ENCODE measurements at regions not wholly inside any gene's neighbourhood (a gene's known extent, or its start where the extent isn't known, plus 50 kb on each side); places are given as distances from the start of the nearest gene placed in this dataset.

- Mint-ChIP-seq H3K36me3 (ENCODE audit: low read depth) (no peaks in the 10 kb centered on the region), H3K9me3 (peaks cover 4% of the 10 kb centered on the region), H3K27me3 (peaks cover 7% of the 10 kb centered on the region), H3K4me3 (no peak overlapping the region), H3K27ac (no peak overlapping the region), H3K4me1 (ENCODE audit: low read depth) (no peaks in the 10 kb centered on the region)
- DNase-seq (no peak), ATAC-seq (no peak)
- ChIA-PET POLR2A (no interaction called here), CTCF (no interaction called here)
- intact Hi-C loops (cut with micrococcal nuclease) = no loop called here
- no peak for TF ChIP-seq CTCF (IDR thresholded peaks at IDR 0.05)
Measured at GRCh38 chr4:140316799-140317198, 56.6 kb upstream of the SCOC start.

GRCh38 chr4:140315970-140316369, 57.5 kb upstream of the SCOC start:
- DNase-seq (no peak), ATAC-seq (no peak)
- Mint-ChIP-seq H3K4me1 (ENCODE audit: low read depth) (no peaks in the 10 kb centered on the region), H3K27ac (no peak overlapping the region), H3K36me3 (ENCODE audit: low read depth) (no peaks in the 10 kb centered on the region), H3K4me3 (no peak overlapping the region), H3K9me3 (no peaks in the 10 kb centered on the region), H3K27me3 (peaks cover 3% of the 10 kb centered on the region)
- intact Hi-C loops (cut with micrococcal nuclease) = no loop called here
- POLR2A ChIA-PET = no interaction called here
- TF ChIP-seq CTCF (IDR thresholded peaks at IDR 0.05) = no peak
- CTCF ChIA-PET = no interaction called here

GRCh38 chr4:140315438-140315837, 58.0 kb upstream of the SCOC start:
- ATAC-seq = no peak
- CTCF ChIA-PET = no interaction called here

GRCh38 chr4:140315019-140315418, 58.4 kb upstream of the SCOC start:
- DNase-seq (no peak), ATAC-seq (no peak)
- Mint-ChIP-seq H3K36me3 (ENCODE audit: low read depth) (no peaks in the 10 kb centered on the region), H3K4me3 (no peak overlapping the region), H3K27ac (no peak overlapping the region), H3K4me1 (ENCODE audit: low read depth) (no peaks in the 10 kb centered on the region), H3K9me3 (no peaks in the 10 kb centered on the region), H3K27me3 (peaks cover 5% of the 10 kb centered on the region)
- POLR2A ChIA-PET = no interaction called here
- TF ChIP-seq CTCF (IDR thresholded peaks at IDR 0.05) = no peak
- CTCF ChIA-PET = no interaction called here
- intact Hi-C loops (cut with micrococcal nuclease) = no loop called here

More at GRCh38 chr4:140315438-140315837, 58.0 kb upstream of the SCOC start:
- H3K4me3 Mint-ChIP-seq = no peak overlapping the region
- no peak for TF ChIP-seq CTCF (IDR thresholded peaks at IDR 0.05)
- no peak overlapping the region for H3K27ac Mint-ChIP-seq
- no peaks in the 10 kb centered on the region for H3K4me1 Mint-ChIP-seq (ENCODE audit: low read depth)
- H3K9me3 Mint-ChIP-seq = no peaks in the 10 kb centered on the region
- H3K27me3 Mint-ChIP-seq = peaks cover 5% of the 10 kb centered on the region
- DNase-seq = no peak
- POLR2A ChIA-PET = no interaction called here
- H3K36me3 Mint-ChIP-seq (ENCODE audit: low read depth) = no peaks in the 10 kb centered on the region
- intact Hi-C loops (cut with micrococcal nuclease) = no loop called here

- no peak overlapping the region for H3K27ac Mint-ChIP-seq
- H3K9me3 Mint-ChIP-seq = no peaks in the 10 kb centered on the region
- peaks cover 2% of the 10 kb centered on the region for H3K27me3 Mint-ChIP-seq
- ATAC-seq (no peak), DNase-seq (no peak)
- CTCF ChIA-PET = interaction anchor here (1.5 kb wide), 1 partner anchor 48 kb away, joined by 5 read pairs; no protein-coding TSS in a partner anchor
- intact Hi-C loops (cut with micrococcal nuclease) = no loop called here
- no peak for TF ChIP-seq CTCF (IDR thresholded peaks at IDR 0.05)
- no peaks in the 10 kb centered on the region for H3K36me3 Mint-ChIP-seq (ENCODE audit: low read depth)
- no peak overlapping the region for H3K4me3 Mint-ChIP-seq
- POLR2A ChIA-PET = no interaction called here
- no peaks in the 10 kb centered on the region for H3K4me1 Mint-ChIP-seq (ENCODE audit: low read depth)
Measured at GRCh38 chr4:140312100-140312499, 61.3 kb upstream of the SCOC start.
